Right lung (tissue), 2 donors: ENCODE measurements at regions not wholly inside any gene's neighbourhood (a gene's known extent, or its start where the extent isn't known, plus 50 kb on each side); places are given as distances from the start of the nearest gene placed in this dataset.
"Not testable (repeated sequence)": the region's sequence is repeated elsewhere in the genome, so short reads cannot be mapped to it uniquely, and the experiment has no call there.

Experiments
- DNase-seq, 2 donors: peaks; one replicate each; pipeline ENCODE4 v3.0.0-alpha.2; 2013

- DNase-seq, result no peak
These were observed 80.0 kb upstream of the COL5A1 start for GRCh38 chr9:134561427-134562145.

- no peak for DNase-seq
These were observed 79.3 kb upstream of the COL5A1 start for GRCh38 chr9:134562146-134562849.

GRCh38 chr9:134563397-134563796, 78.2 kb upstream of the COL5A1 start:
- DNase-seq, result no peak

- DNase-seq, result no peak
These were observed 77.0 kb upstream of the COL5A1 start for GRCh38 chr9:134564431-134565170.

GRCh38 chr9:134565316-134565915, 76.2 kb upstream of the COL5A1 start:
- DNase-seq, result no peak

GRCh38 chr9:134566196-134566847, 75.3 kb upstream of the COL5A1 start:
- DNase-seq, result no peak

- DNase-seq, result no peak
These were observed 74.7 kb upstream of the COL5A1 start for GRCh38 chr9:134566936-134567335.

GRCh38 chr9:134568116-134568515, 73.5 kb upstream of the COL5A1 start:
- DNase-seq, result no peak

GRCh38 chr9:134568811-134569210, 72.8 kb upstream of the COL5A1 start:
- no peak for DNase-seq

GRCh38 chr9:134569626-134570025, 72.0 kb upstream of the COL5A1 start:
- no peak for DNase-seq

- DNase-seq, result no peak
These were observed 71.4 kb upstream of the COL5A1 start for GRCh38 chr9:134570151-134570621.

GRCh38 chr9:134570711-134571325, 70.8 kb upstream of the COL5A1 start:
- no peak for DNase-seq

GRCh38 chr9:134571326-134571931, 70.2 kb upstream of the COL5A1 start:
- no peak for DNase-seq

GRCh38 chr9:134571946-134572917, 69.4 kb upstream of the COL5A1 start:
- DNase-seq, result no peak

- DNase-seq, result not testable (repeated sequence)
These were observed 66.9 kb upstream of the COL5A1 start for GRCh38 chr9:134574686-134575085.

- no peak for DNase-seq
These were observed 66.3 kb upstream of the COL5A1 start for GRCh38 chr9:134575103-134575900.

GRCh38 chr9:134575901-134576176, 65.8 kb upstream of the COL5A1 start:
- DNase-seq, result no peak

GRCh38 chr9:134585021-134585561, 56.5 kb upstream of the COL5A1 start:
- DNase-seq, result no peak
